GM18867 (cell line): ENCODE measurements at regions not wholly inside any gene's neighbourhood (a gene's known extent, or its start where the extent isn't known, plus 50 kb on each side); places are given as distances from the start of the nearest gene placed in this dataset.

Experiments
- ATAC-seq: cut with Tn5 transposase; IDR thresholded peaks from one replicate; pipeline ENCODE4 v1.9.1; 2021; ENCODE audit warnings: mild to moderate bottlenecking, moderate library complexity; ENCODE audit not compliant: unreplicated experiment

GRCh38 chr1:30305519-30305918, 417.9 kb downstream of the MATN1 start:
- no peak for ATAC-seq

- no peak for ATAC-seq
Measured at GRCh38 chr1:30305061-30305460, 418.3 kb downstream of the MATN1 start.

DNA sequence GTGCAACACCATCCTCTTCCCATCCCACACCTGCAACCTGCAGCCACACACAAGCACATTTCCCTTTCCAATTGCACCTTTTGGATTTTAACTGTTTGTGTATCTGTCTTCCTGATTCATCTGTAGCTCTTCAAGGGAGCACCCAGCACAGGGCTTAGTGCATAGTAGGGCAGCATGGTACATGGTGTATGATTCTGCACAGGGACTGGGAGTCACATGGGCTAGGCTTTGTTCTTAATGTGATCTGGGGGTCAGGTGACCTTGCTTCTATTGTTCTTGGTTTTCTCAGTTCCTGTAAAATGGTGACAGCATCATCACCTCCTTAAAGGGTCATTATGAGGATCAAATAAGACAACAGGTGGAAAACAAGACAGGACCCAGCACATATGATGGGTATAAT, 419.3 kb downstream of the MATN1 start:
- ATAC-seq = no peak

GRCh38 chr1:30303387-30303786, 420.0 kb downstream of the MATN1 start:
- ATAC-seq = no peak

DNA sequence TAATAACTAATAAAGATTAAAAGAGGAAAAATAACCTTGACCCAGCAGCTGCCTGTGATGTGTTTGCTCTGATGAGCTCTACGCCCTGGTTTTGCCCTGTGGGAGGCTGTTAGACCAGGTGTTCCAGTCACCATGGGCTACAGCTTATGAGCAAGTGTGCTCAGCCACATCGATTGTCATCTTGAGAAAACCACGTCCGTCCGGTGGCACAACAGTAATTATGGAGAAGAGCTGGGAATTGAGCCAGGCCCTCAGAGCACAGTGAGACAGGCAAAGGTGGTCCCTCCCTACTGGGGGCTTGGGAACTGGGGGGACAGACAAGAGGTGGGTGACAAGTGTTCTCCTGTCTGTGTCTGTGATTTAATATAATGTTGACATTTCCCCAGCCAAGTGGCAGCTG, 420.5 kb downstream of the MATN1 start:
- ATAC-seq = no peak

DNA sequence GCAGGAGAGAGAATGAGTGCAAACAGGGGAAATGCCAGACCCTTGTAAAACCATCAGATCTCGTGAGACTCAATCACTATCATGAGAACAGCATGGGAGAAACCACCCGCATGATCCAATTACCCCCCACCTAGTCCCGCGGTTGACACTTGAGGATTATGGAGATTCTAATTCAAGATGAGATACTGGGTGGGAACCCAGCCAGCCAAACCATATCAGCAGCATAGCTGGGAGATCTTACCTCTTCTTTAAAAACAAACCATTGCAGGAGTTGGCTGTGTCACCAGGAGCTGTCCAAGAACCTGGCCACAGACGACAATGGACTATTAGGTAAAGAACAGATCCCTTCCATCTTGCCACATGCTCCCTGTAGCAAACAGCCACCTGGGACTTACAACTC, 422.7 kb downstream of the MATN1 start:
- no peak for ATAC-seq

DNA sequence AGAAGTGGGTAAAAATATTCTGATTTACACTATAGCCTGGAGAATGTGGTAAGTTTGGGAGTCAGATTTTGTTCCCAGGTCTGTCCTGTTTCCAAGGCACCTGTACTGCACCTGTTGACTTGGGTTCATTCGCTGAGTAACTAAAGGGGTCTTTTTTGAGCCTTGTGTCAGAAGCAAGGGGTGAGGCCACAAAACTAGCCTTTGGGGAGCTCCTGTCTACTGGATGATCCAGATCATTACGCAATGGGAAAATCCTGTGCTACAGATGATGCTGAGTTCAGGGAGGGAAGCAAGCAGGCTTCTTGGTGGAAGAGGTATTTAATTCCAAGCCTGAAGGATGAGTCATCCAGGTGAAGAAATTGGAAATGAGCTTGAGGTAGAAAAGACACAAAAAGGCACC, 424.0 kb downstream of the MATN1 start:
- no peak for ATAC-seq

DNA sequence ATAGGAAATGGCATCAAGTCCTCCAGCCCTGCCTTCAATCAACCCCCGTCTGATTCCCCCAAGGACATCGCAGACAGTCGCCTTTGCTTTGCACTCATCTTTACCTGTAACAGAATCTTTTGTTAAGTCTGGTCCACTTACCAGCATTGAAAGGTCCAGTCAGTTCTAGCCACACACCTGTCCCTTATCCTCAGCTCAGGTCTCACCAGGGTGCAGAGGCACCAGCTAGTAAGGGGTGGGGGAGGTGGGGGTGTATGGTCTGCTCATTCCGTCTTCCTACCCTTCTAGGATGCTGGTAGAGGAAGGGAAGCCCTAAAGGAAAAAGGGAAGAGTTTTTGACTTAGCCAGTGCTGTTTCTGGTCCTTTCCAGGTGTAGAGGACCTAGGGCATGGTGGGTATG, 427.7 kb downstream of the MATN1 start:
- no peak for ATAC-seq

- ATAC-seq = no peak
Measured at GRCh38 chr1:30295266-30295665, 428.1 kb downstream of the MATN1 start.

DNA sequence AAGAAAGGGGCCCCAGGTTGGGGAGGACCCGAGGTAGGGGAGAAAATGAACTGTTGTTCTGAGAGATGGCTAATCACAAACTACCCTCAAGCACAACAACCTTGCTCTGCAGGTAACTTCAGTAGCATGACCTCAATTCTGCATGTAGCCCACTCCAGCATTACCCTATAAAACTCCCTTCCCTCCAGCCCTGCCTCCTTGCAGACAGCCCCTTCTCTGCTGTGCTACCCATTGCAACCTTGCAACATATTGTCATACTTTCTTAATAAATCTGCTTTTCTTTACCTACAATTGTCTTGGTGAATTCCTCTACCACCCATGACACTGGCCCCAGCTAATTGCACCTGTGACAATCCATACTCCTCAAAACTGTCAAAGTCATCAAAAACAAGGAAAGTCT, 428.9 kb downstream of the MATN1 start:
- ATAC-seq = no peak

GRCh38 chr1:30292451-30292850, 430.9 kb downstream of the MATN1 start:
- ATAC-seq = no peak

DNA sequence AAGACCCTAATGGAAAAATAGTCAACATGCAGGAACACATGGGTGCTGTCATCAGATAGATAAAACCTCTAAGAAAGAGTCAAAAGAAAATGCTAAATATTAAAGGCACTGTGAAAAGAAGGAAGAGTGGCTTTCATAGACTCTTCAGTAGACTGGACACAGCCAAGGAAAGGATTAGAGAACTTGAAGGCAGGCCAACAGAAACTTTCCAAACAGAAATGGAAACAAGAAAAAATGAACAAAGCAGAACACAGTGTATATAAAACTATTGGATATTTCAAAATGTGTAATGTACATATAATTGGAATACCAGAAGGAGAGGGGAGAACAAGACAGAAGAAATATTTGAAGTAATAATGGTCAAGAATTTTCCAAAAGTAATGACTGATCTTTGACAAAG, 431.9 kb downstream of the MATN1 start:
- no peak for ATAC-seq

DNA sequence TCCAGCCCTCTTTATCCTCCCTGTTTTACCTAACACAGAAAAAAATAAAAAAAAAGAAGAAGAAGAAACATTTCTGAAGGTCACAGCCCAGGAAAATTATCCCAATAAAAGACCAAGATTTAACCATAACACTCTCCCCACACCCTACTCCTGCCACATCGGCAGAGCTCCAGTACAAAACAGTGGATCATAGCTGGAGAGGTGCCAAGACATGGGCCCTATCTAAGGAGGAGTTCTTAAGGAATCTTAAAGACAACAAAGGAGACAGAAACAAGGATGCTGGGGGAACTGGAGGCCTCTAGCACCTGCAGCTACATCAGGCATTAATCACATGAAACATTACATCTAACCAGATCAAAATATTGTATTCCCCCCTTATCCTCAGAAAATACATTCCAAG, 432.8 kb downstream of the MATN1 start:
- ATAC-seq = no peak

DNA sequence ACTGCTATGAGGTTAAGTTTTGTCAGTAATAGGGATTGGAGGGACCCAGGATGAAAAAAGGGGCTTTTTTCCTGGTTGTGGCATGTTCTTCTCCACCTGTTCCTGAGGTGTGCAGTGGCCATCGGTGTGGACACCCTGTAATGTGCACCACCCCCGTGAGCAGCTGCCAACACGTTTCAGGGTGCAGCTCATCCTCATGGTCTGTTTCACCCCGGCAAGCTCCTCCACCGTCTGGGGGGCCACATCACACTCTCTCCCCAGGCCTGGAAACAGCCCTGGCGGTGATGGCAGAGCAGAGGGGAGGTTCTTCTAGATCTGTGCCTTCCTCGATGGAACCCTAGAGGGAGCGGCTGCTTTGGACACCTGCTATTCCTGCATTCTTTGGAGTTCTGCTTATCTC, 435.4 kb downstream of the MATN1 start:
- no peak for ATAC-seq

- ATAC-seq = no peak
Measured at GRCh38 chr1:30286988-30287839, 436.2 kb downstream of the MATN1 start.

- ATAC-seq = no peak
Measured at GRCh38 chr1:30286241-30286987, 437.0 kb downstream of the MATN1 start.

GRCh38 chr1:30285501-30285932, 437.9 kb downstream of the MATN1 start:
- ATAC-seq = no peak

DNA sequence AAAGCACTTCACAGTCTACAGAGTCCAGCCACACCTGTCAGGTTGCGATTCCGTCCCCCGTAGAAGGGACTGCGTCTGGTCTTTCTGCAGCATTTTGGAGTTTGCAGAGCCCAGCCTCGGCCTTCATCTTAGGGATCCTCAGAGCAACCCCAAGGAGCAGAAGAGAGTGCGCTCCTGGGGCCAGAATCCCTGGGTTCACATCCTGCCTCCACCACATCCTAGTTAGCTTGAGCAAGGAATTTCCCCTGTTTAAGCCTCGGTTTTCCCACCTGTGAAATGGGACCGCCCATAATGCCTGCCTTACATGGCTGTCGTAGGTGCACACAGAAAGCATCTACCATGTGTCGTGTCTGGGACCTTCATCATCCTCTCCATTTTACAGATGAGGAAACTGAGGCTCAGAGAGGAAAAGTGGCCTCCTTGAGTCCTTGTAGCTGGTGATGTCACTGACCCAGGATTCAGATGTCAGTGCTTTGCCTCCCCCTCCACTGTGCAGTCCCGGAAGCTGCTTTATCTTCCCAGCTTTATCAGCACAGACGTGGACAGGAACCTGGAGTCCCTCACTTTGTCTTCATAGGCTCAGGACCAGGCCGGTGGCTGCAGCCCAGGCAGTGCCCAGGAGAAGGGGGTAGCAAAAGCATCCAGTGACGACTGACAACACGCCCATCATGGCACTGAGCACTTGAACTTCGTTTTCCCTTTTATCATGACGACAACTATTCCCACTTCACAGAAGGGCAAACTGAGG, 438.5 kb downstream of the MATN1 start:
- no peak for ATAC-seq

DNA sequence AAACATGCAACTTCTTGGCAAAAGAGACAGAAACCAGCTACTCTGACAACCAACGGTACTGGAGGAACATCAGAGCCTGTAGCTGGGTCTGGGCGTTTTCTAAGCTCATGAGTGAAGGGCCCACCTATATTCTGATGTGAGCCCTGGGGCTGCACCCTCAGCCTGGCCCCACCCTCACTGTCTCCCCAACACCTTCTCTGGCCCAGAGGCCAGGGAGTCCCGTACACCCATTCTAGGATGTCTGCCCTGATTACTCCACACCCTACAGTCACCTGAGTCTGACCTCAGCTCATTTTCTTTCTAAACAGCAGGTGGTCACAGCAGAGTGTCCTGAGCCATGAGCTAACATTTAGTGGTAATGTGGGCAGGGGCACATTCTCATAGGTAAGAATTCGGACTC, 439.2 kb downstream of the MATN1 start:
- ATAC-seq = no peak

- ATAC-seq = no peak
Measured at GRCh38 chr1:30283199-30283962, 440.0 kb downstream of the MATN1 start.

GRCh38 chr1:30280572-30280971, 442.8 kb downstream of the MATN1 start:
- ATAC-seq = no peak
